Activated CD4-positive, alpha-beta memory T cell treated with anti-CD3 and anti-CD28 coated beads for 36 hours (primary cell): ENCODE measurements at regions not wholly inside any gene's neighbourhood (a gene's known extent, or its start where the extent isn't known, plus 50 kb on each side); places are given as distances from the start of the nearest gene placed in this dataset.
"Not testable (repeated sequence)": the region's sequence is repeated elsewhere in the genome, so short reads cannot be mapped to it uniquely, and the experiment has no call there.

ENCODE experiments used
- CTCF ChIA-PET: fragments of 350-600 bp; sonication (Branson Sonifier 250); formaldehyde crosslinking; loops from one replicate; lab custom pipeline; 2021; ENCODE audit warnings: antibody characterized with exemption, inconsistent platforms; lab: Charles Lee
- POLR2A ChIA-PET: fragments of 350-600 bp; sonication (Branson Sonifier 250); formaldehyde crosslinking; loops from one replicate; lab custom pipeline; 2021; ENCODE audit warnings: antibody characterized with exemption; lab: Charles Lee
- DNase-seq: peaks from one replicate; pipeline ENCODE4 v3.0.0-alpha.2; 2020
- H3K27ac Mint-ChIP-seq: one replicate; pipeline ENCODE4 v1.8.0; 2021; ENCODE audit warnings: mixed read lengths
- H3K27me3 Mint-ChIP-seq: one replicate; pipeline ENCODE4 v1.8.0; 2021; ENCODE audit warnings: mixed read lengths
- H3K36me3 Mint-ChIP-seq: one replicate; pipeline ENCODE4 v1.8.0; 2021; ENCODE audit warnings: mixed read lengths
- H3K4me1 Mint-ChIP-seq: one replicate; pipeline ENCODE4 v1.8.0; 2021; ENCODE audit warnings: low read depth, mixed read lengths
- H3K4me3 Mint-ChIP-seq: one replicate; pipeline ENCODE4 v1.8.0; 2021; ENCODE audit warnings: mild to moderate bottlenecking, mixed read lengths
- H3K9me3 Mint-ChIP-seq: one replicate; pipeline ENCODE4 v1.8.0; 2021; ENCODE audit warnings: mixed read lengths
- intact Hi-C: fragments of 100-400 bp; cut with micrococcal nuclease; formaldehyde crosslinking; loops from one replicate; pipeline ENCODE4 v1.15.1; 2023

DNA sequence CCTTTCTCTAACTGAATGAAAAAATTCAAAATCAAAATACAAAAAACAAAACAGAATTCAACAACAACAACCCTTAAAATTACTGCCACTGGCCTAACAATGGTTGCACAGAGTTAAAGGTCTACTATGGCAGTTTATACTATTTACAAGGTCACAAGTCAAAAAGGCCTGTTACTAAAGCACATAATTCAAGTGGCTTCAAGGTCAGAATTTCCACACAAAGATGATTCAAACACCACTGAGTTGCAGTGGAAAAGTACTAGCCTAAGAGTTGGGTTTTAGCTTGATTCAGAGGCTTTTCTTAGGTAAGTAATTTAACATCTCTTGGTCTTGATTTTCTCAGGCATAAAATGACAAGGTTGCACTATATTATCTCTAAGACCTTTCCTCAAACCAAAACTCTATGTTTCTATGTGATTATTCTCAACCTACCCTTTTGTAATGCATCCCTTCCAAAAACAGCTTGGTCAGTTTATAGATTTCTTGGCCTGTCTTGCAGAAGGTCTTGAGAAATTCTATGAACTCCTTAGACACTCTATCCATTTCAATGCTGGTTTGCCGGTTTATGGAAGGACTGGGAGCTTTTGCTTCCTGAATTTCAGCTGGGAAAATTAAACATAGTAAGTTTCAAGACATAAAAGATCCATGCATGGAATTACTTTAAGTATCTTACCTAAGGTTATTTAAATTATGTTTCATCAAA lies 189.8 kb upstream of the KCTD7 start:
- H3K4me1 Mint-ChIP-seq, H3K27ac Mint-ChIP-seq, H3K9me3 Mint-ChIP-seq, H3K4me3 Mint-ChIP-seq, H3K36me3 Mint-ChIP-seq, POLR2A ChIA-PET, intact Hi-C loops, DNase-seq, H3K27me3 Mint-ChIP-seq: not testable (repeated sequence)
- CTCF ChIA-PET = interaction anchor here (0.7 kb wide), 1 partner anchor 13 kb away, joined by 3 read pairs; no protein-coding TSS in a partner anchor

DNA sequence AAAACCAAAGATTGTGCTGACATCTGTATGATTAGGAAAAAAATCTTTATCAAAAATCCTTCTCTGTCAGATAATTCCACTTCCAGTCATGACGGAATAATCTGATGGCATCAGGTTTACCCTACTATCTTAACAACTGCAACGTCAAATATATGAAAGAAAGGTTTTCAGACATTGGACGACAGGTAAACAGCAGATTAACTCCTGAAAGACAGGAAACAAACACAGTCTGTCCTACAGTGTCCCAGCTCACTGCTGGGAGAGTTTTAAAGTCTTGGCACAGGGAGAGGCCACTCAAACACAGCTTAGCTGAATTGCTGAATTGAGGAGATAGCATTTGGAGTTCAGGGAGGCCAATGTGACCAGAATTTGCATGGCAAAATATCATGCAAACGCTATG lies 186.3 kb upstream of the KCTD7 start:
- ChIA-PET POLR2A (no interaction called here), CTCF (no interaction called here)
- H3K27me3 Mint-ChIP-seq = no peaks in the 10 kb centered on the region
- H3K27ac Mint-ChIP-seq = no peak overlapping the region
- no peaks in the 10 kb centered on the region for H3K4me1 Mint-ChIP-seq
- no peak for DNase-seq
- intact Hi-C loops = no loop called here
- no peaks in the 10 kb centered on the region for H3K9me3 Mint-ChIP-seq
- H3K36me3 Mint-ChIP-seq = no peaks in the 10 kb centered on the region
- H3K4me3 Mint-ChIP-seq = no peak overlapping the region

DNA sequence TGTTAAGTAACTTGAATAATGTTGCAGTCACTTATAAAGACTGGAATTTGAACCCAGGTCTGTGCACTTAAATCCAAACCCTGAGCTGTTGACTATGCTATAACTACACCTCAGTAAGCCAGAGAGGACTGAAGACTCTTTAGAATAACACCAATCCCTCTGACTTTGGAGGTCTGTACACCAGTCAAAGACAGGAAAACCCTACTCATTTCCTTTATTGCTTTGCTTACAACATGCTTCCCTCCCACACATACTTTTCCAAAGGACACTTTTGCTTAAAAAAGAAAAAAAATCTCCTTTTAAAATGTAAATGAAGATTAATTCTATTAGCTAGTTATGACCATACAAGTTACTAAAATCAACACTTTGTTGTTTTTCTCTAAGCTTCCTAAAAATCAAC lies 184.7 kb upstream of the KCTD7 start:
- no peaks in the 10 kb centered on the region for H3K9me3 Mint-ChIP-seq
- H3K27me3 Mint-ChIP-seq = no peaks in the 10 kb centered on the region
- H3K27ac Mint-ChIP-seq = no peak overlapping the region
- H3K36me3 Mint-ChIP-seq = no peaks in the 10 kb centered on the region
- ChIA-PET CTCF (interaction anchor here (0.6 kb wide), 1 partner anchor 160 kb away, joined by 3 read pairs; no protein-coding TSS in a partner anchor), POLR2A (interaction anchor here (0.6 kb wide), 1 partner anchor 134 kb away, joined by 3 read pairs; no protein-coding TSS in a partner anchor)
- H3K4me3 Mint-ChIP-seq = no peak overlapping the region
- no peak for DNase-seq
- no peaks in the 10 kb centered on the region for H3K4me1 Mint-ChIP-seq
- intact Hi-C loops = no loop called here

DNA sequence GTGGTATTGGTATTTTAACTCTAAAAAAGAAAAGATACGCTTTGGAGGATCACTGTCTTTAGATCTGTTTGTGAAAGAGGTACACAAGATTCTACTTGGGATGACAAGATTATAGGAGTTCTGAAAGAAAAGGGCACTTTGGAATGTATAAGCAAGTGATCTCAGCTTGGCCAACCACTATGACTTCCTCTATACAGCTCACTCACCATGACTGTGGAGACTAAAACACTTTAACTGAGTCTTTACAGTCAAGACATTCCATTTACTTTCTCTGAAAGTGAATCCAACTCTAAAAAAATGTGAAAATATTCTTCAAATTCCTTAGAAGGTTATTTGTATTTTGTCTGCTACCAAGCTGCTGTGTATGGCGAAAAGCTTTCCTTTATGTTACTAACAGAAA lies 181.7 kb upstream of the KCTD7 start:
- H3K36me3 Mint-ChIP-seq, POLR2A ChIA-PET, intact Hi-C loops, H3K27ac Mint-ChIP-seq, H3K4me1 Mint-ChIP-seq, H3K4me3 Mint-ChIP-seq, H3K27me3 Mint-ChIP-seq, H3K9me3 Mint-ChIP-seq, CTCF ChIA-PET, DNase-seq: not testable (repeated sequence)

DNA sequence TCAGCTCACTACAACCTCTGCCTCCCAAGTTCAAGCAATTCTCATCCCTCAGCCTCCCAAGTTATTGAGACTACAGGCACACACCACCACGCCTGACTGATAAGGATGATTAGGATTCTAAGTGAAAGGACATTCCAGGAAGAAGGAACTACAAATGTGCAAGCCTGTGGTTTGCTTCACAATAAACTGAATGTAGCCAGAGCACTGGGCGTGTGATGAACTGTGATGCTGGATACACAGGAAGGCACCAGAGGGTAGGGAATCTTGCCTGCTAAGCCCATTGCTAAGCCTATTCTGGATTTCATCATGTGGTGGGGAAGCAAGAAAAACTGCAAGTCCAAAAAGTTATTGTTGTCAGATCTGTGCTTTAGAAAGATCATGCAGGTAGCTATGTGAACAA lies 177.9 kb upstream of the KCTD7 start:
- CTCF ChIA-PET, H3K4me1 Mint-ChIP-seq, H3K27ac Mint-ChIP-seq, H3K9me3 Mint-ChIP-seq, POLR2A ChIA-PET, intact Hi-C loops, H3K4me3 Mint-ChIP-seq, H3K36me3 Mint-ChIP-seq, DNase-seq, H3K27me3 Mint-ChIP-seq: not testable (repeated sequence)

DNA sequence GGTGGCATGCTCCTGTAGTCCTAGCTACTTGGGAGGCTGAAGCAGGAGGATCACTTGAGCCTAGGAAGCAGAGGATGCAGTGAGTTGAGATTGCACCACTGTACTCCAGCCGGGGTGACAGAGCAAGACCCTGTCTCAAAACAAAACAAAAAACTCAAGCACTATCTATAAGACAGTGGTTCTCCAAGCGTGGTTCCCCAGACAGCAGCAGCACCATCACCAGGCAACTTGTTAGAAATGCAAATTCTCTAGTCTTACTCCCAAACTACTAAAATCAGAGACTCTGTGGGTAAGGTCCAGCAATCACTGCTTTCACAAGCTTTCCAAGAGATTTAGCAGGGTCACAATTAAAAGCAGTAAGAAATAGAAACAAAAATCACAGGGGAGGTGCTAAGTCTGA lies 177.0 kb upstream of the KCTD7 start:
- DNase-seq, H3K27me3 Mint-ChIP-seq, POLR2A ChIA-PET, H3K9me3 Mint-ChIP-seq, intact Hi-C loops, CTCF ChIA-PET, H3K27ac Mint-ChIP-seq, H3K4me1 Mint-ChIP-seq, H3K36me3 Mint-ChIP-seq, H3K4me3 Mint-ChIP-seq: not testable (repeated sequence)

DNA sequence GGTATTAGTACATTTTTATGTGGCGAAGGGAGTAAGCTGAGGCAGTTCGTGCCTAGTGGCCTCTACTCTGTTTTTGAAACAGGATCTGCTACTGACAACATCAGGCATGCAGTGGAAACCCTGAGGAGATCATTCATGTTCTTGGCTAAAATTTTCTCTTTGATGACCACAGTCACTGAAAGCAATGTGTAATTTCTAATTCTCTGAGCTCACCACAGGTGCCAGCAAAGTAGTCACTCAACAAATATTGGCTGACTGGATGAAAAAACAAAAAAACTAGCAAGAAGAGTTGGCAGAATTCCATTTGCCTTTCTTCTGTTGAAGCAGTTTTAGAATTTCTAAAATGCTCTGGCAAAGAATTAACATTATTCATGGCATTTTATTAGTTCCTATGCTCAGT lies 176.5 kb upstream of the KCTD7 start:
- H3K36me3 Mint-ChIP-seq = no peaks in the 10 kb centered on the region
- H3K4me3 Mint-ChIP-seq = no peak overlapping the region
- intact Hi-C loops = no loop called here
- no peaks in the 10 kb centered on the region for H3K9me3 Mint-ChIP-seq
- DNase-seq = no peak
- H3K4me1 Mint-ChIP-seq = peaks cover 6% of the 10 kb centered on the region
- ChIA-PET POLR2A (no interaction called here), CTCF (no interaction called here)
- no peaks in the 10 kb centered on the region for H3K27me3 Mint-ChIP-seq
- no peak overlapping the region for H3K27ac Mint-ChIP-seq

DNA sequence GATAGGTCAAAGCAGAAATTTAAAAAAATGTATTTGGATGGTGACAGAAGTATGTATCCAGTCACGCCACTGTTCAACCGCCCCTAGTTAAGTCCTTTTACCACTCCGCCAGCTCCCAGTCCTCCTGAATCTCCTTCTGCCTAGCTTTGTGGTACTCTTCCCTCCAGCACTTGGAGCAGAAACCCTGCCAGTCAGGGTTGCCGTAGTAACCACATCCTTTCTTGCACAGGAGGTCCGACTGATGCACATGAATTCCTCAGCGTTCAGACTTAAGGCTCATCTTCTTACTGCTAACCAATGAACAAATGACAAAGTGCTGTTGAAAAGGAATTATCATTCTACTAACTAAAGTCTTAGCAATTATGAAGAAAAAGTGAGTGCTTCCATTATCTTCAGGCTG lies 175.3 kb upstream of the KCTD7 start:
- Mint-ChIP-seq H3K9me3 (no peaks in the 10 kb centered on the region), H3K4me1 (peaks cover 6% of the 10 kb centered on the region), H3K27me3 (no peaks in the 10 kb centered on the region), H3K36me3 (no peaks in the 10 kb centered on the region), H3K27ac (no peak overlapping the region), H3K4me3 (no peak overlapping the region)
- ChIA-PET CTCF (no interaction called here), POLR2A (no interaction called here)
- DNase-seq = no peak
- intact Hi-C loops = no loop called here

DNA sequence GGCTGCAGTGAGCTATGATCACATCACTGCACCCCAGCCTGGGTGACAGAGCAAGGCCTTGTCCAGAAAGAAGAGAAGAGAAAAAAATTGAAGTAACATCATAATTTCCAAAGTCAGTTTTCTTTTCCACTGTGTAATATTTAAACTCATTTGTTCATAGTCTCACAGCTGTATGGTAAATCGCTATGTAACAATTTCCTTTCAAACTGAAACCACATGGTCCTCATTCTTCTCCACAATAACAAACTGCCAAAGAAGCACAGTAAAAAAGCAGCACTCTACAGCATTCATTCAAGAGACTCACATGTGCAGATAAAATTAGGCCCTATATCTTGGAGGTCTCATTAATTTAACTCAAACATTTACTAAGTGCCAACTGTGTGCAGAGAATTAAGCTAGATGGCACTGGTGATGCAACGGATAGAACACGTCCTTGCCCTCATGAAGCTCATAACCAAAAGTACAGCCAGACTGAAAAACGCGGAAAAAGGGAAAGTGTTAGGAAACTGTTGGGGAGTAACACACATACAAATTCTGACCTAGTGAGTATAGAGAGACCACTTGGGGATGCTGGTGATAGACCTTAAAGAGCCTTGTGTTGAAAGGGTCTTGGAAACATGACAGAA lies 174.0 kb upstream of the KCTD7 start:
- Mint-ChIP-seq H3K4me1 (peaks cover 6% of the 10 kb centered on the region), H3K4me3 (no peak overlapping the region), H3K9me3 (no peaks in the 10 kb centered on the region), H3K36me3 (no peaks in the 10 kb centered on the region), H3K27ac (no peak overlapping the region), H3K27me3 (no peaks in the 10 kb centered on the region)
- POLR2A ChIA-PET = no interaction called here
- intact Hi-C loops = no loop called here
- DNase-seq = no peak
- CTCF ChIA-PET = no interaction called here

DNA sequence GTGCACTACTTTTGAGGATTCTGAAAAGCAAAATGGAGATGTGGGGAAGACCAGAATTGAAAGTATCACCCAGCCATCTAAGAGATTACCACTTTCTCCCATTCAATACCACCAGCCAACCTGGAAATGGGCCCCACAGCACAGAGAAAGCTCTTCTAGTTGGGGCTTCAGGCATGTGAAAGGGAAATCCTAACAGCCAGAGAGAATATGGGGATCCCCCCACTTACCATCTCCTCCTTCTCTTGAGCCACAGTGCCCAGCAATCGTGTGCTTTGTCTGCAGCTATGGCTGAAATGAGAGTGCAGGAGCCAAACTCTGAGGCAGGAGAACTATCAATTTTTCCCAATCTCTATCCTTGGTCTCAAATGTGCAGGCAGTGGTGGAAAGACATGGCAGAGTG lies 173.2 kb upstream of the KCTD7 start:
- POLR2A ChIA-PET, DNase-seq, intact Hi-C loops, H3K27ac Mint-ChIP-seq, H3K27me3 Mint-ChIP-seq, H3K4me3 Mint-ChIP-seq, H3K9me3 Mint-ChIP-seq, H3K36me3 Mint-ChIP-seq, H3K4me1 Mint-ChIP-seq: not testable (repeated sequence)
- CTCF ChIA-PET = interaction anchor here (0.6 kb wide), 1 partner anchor 15 kb away, joined by 3 read pairs; no protein-coding TSS in a partner anchor

DNA sequence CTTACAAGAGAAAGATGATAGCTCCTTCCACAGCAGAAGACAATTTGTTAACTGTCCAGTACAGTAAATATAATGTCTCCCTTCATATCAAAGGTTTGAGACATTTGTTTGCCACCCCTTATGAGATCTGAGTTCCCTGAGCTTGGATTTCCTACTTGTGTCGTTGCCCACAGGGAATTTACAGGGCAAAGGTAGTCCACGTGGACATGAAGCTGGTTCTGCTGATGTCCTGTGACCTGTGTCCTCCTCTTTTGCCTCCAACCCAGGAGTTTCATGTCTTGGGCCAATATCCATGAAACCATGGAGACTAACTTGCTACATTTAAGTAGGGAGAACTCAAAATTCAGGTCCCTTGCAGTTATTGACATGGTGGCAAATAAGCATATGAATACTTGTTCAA lies 172.2 kb upstream of the KCTD7 start:
- intact Hi-C loops, H3K9me3 Mint-ChIP-seq, POLR2A ChIA-PET, H3K4me3 Mint-ChIP-seq, H3K4me1 Mint-ChIP-seq, DNase-seq, H3K36me3 Mint-ChIP-seq, H3K27ac Mint-ChIP-seq, H3K27me3 Mint-ChIP-seq, CTCF ChIA-PET: not testable (repeated sequence)

DNA sequence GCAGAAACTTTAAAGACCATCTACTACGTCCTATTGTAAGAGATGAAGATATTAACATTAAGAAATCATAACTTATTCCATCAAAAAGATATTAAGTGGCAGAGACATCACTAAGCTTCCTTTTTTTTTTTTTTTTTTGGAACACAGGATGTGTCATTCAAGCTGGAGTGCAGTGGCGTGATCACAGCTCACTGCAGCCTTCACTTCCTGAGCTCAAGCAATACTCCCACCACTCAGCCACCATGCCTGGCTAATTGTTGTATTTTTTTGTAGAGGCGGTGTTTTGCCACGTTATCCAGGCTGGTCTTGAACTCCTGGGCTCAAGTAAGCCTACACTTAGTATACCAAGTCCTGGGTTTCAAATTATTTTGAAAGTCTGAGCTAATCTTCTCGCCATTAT lies 169.7 kb upstream of the KCTD7 start:
- H3K9me3 Mint-ChIP-seq, H3K27ac Mint-ChIP-seq, H3K4me1 Mint-ChIP-seq, CTCF ChIA-PET, H3K27me3 Mint-ChIP-seq, POLR2A ChIA-PET, H3K4me3 Mint-ChIP-seq, DNase-seq, H3K36me3 Mint-ChIP-seq, intact Hi-C loops: not testable (repeated sequence)
